ENCODE measurements at regions not wholly inside any gene's neighbourhood (a gene's known extent, or its start where the extent isn't known, plus 50 kb on each side); places are given as distances from the start of the nearest gene placed in this dataset.

GRCh38 chr4:36719425-36719824 lies 438.0 kb downstream of the DTHD1 start:
- no peak overlapping the region for H3K27ac ChIP-seq
- no peak for TF ChIP-seq CTCF (IDR thresholded peaks at IDR 0.05)
- H3K4me3 ChIP-seq = no peak overlapping the region
- DNase-seq (no peak), ATAC-seq (no peak)
- H3K4me1 ChIP-seq = no peaks in the 10 kb centered on the region
- intact Hi-C loops (cut with DNase I) = no loop called here
- H3K27me3 ChIP-seq (ENCODE audit: low read depth) = no peaks in the 10 kb centered on the region
- H3K9me3 ChIP-seq = no peaks in the 10 kb centered on the region
- H3K36me3 ChIP-seq = no peaks in the 10 kb centered on the region

GRCh38 chr4:36722986-36723385 lies 441.6 kb downstream of the DTHD1 start:
- ATAC-seq (no peak), DNase-seq (no peak)
- Histone ChIP-seq H3K27me3 (ENCODE audit: low read depth) (no peaks in the 10 kb centered on the region), H3K4me1 (no peaks in the 10 kb centered on the region), H3K36me3 (no peaks in the 10 kb centered on the region), H3K27ac (no peak overlapping the region), H3K9me3 (no peaks in the 10 kb centered on the region), H3K4me3 (no peak overlapping the region)
- TF ChIP-seq CTCF (IDR thresholded peaks at IDR 0.05) = no peak
- intact Hi-C loops (cut with DNase I) = no loop called here

GRCh38 chr4:36734334-36734733 lies 452.9 kb downstream of the DTHD1 start:
- Histone ChIP-seq H3K27me3 (ENCODE audit: low read depth) (no peaks in the 10 kb centered on the region), H3K27ac (no peak overlapping the region), H3K4me3 (no peak overlapping the region), H3K4me1 (no peaks in the 10 kb centered on the region), H3K9me3 (no peaks in the 10 kb centered on the region), H3K36me3 (no peaks in the 10 kb centered on the region)
- no peak for ATAC-seq
- no peak for DNase-seq
- intact Hi-C loops (cut with DNase I) = no loop called here
- TF ChIP-seq CTCF (IDR thresholded peaks at IDR 0.05) = no peak

- H3K4me1 ChIP-seq = no peaks in the 10 kb centered on the region
- ATAC-seq (no peak), DNase-seq (no peak)
- H3K36me3 ChIP-seq = no peaks in the 10 kb centered on the region
- intact Hi-C loops (cut with DNase I) = no loop called here
- H3K4me3 ChIP-seq = no peak overlapping the region
- no peaks in the 10 kb centered on the region for H3K9me3 ChIP-seq
- H3K27ac ChIP-seq = no peak overlapping the region
- H3K27me3 ChIP-seq (ENCODE audit: low read depth) = no peaks in the 10 kb centered on the region
- TF ChIP-seq CTCF (IDR thresholded peaks at IDR 0.05) = no peak
These were observed 456.3 kb downstream of the DTHD1 start for GRCh38 chr4:36737691-36738090.

GRCh38 chr4:36740796-36741310 lies 459.4 kb downstream of the DTHD1 start:
- Histone ChIP-seq H3K36me3 (no peaks in the 10 kb centered on the region), H3K4me3 (no peak overlapping the region), H3K27ac (no peak overlapping the region), H3K9me3 (no peaks in the 10 kb centered on the region), H3K27me3 (ENCODE audit: low read depth) (no peaks in the 10 kb centered on the region), H3K4me1 (no peaks in the 10 kb centered on the region)
- intact Hi-C loops (cut with DNase I) = no loop called here
- DNase-seq = no peak
- ATAC-seq = no peak
- no peak for TF ChIP-seq CTCF (IDR thresholded peaks at IDR 0.05)

Measured in lower lobe of right lung (tissue), 2 donors.